Fibroblast of lung (primary cell): ENCODE measurements at regions not wholly inside any gene's neighbourhood (a gene's known extent, or its start where the extent isn't known, plus 50 kb on each side); places are given as distances from the start of the nearest gene placed in this dataset.

ENCODE experiments used
- DNase-seq, 2 donors: peaks; one replicate each; pipeline versions ENCODE4 v3.0.0 to v3.0.0-alpha.2; 2010; ENCODE audit warnings: low read depth in 2 of 2
- H2AFZ ChIP-seq: 2 replicates; pipeline ENCODE4 v1.5.1; 2012; ENCODE audit warnings: low read length, control low read depth, inconsistent platforms
- H3K27ac ChIP-seq: 2 replicates; pipeline ENCODE4 v1.5.1; 2011; ENCODE audit warnings: low read length, control low read depth; ENCODE audit not compliant: insufficient read depth
- H3K27me3 ChIP-seq: 2 replicates; pipeline ENCODE4 v1.5.1; 2011; ENCODE audit warnings: mild to moderate bottlenecking, low read length; ENCODE audit not compliant: control insufficient read depth, insufficient read depth
- H3K36me3 ChIP-seq: 2 replicates; pipeline ENCODE4 v1.5.1; 2011; ENCODE audit warnings: low read length; ENCODE audit not compliant: control insufficient read depth, insufficient read depth
- H3K4me1 ChIP-seq: 2 replicates; pipeline ENCODE4 v1.5.1; 2011; ENCODE audit warnings: low read length; ENCODE audit not compliant: control insufficient read depth, insufficient read depth; ENCODE audit errors: extremely low read depth
- H3K4me2 ChIP-seq: 2 replicates; pipeline ENCODE4 v1.5.1; 2011; ENCODE audit warnings: low read length, control low read depth; ENCODE audit not compliant: insufficient read depth; ENCODE audit errors: extremely low read depth
- H3K4me3 ChIP-seq, 4 experiments: fragments of 200-600 bp in 1 of 4; sonication (generic) in 1 of 4; replicated peaks in 1 of 4; 2 replicates each; pipeline ENCODE4 v1.5.1; 2011 to 2016; ENCODE audit warnings: low read length in 4 of 4, low read depth in 3 of 4, mild to moderate bottlenecking in 3 of 4, control low read depth in 2 of 4, inconsistent platforms in 1 of 4, mixed read lengths in 1 of 4; ENCODE audit not compliant: insufficient read depth in 1 of 4; ENCODE audit errors: control extremely low read depth in 1 of 4
- H3K79me2 ChIP-seq: 2 replicates; pipeline ENCODE4 v1.5.1; 2012; ENCODE audit warnings: mild to moderate bottlenecking, low read length, inconsistent platforms; ENCODE audit not compliant: control insufficient read depth, insufficient read depth
- H3K9ac ChIP-seq: 2 replicates; pipeline ENCODE4 v1.5.1; 2011; ENCODE audit warnings: mild to moderate bottlenecking, low read length, control low read depth; ENCODE audit not compliant: insufficient read depth
- H3K9me3 ChIP-seq: 2 replicates; pipeline ENCODE4 v1.5.1; 2012; ENCODE audit warnings: low read depth, low read length; ENCODE audit not compliant: control insufficient read depth, insufficient read depth
- H4K20me1 ChIP-seq: 2 replicates; pipeline ENCODE4 v1.5.1; 2011; ENCODE audit warnings: low read length; ENCODE audit not compliant: control insufficient read depth, insufficient read depth; ENCODE audit errors: extremely low read depth
- CTCF ChIP-seq, 2 donors: IDR thresholded peaks in 1 of 2; conservative IDR thresholded peaks in 1 of 2; 1 replicate in 1 of 2; 2 replicates in 1 of 2; pipeline ENCODE4 v1.5.1; 2011 to 2012; ENCODE audit warnings: low read length in 2 of 2, control low read depth in 1 of 2, inconsistent platforms in 1 of 2, low read depth in 1 of 2, mild to moderate bottlenecking in 1 of 2
- EZH2 ChIP-seq: IDR thresholded peaks from 2 replicates; pipeline ENCODE4 v1.5.1; 2012; ENCODE audit warnings: low read length, control low read depth, mild to moderate bottlenecking; ENCODE audit errors: missing control alignments

GRCh38 chr4:14700083-14700482, 302.2 kb upstream of the CPEB2 start:
- no peaks in the 10 kb centered on the region for H3K4me1 ChIP-seq
- no peak overlapping the region for H3K4me2 ChIP-seq
- no peaks in the 10 kb centered on the region for H3K79me2 ChIP-seq
- TF ChIP-seq EZH2 (no peak), CTCF (conservative IDR thresholded peaks at IDR 0.05 in 1 of 2, IDR thresholded peaks at IDR 0.05 in 1 of 2; ENCODE audit: low read depth in 1 of 2, low read length in 2 of 2) (no peak)
- no peaks in the 10 kb centered on the region for H3K9me3 ChIP-seq
- no peaks in the 10 kb centered on the region for H3K27me3 ChIP-seq
- H3K9ac ChIP-seq = no peak overlapping the region
- no peak overlapping the region for H2AFZ ChIP-seq
- H3K4me3 ChIP-seq = no peak overlapping the region
- DNase-seq = no peak
- H4K20me1 ChIP-seq = no peaks in the 10 kb centered on the region
- no peak overlapping the region for H3K27ac ChIP-seq
- H3K36me3 ChIP-seq = no peaks in the 10 kb centered on the region

GRCh38 chr4:14700544-14700943, 301.7 kb upstream of the CPEB2 start:
- Histone ChIP-seq H3K36me3 (no peaks in the 10 kb centered on the region), H3K4me2 (no peak overlapping the region), H3K9me3 (no peaks in the 10 kb centered on the region), H3K79me2 (no peaks in the 10 kb centered on the region), H3K27me3 (no peaks in the 10 kb centered on the region), H3K4me3 (no peak overlapping the region), H3K9ac (no peak overlapping the region), H3K27ac (no peak overlapping the region), H2AFZ (no peak overlapping the region), H4K20me1 (no peaks in the 10 kb centered on the region), H3K4me1 (no peaks in the 10 kb centered on the region)
- DNase-seq = no peak
- TF ChIP-seq CTCF (conservative IDR thresholded peaks at IDR 0.05 in 1 of 2, IDR thresholded peaks at IDR 0.05 in 1 of 2; ENCODE audit: low read depth in 1 of 2, low read length in 2 of 2) (no peak), EZH2 (no peak)

- Histone ChIP-seq H3K27ac (no peak overlapping the region), H3K9ac (no peak overlapping the region), H3K4me2 (no peak overlapping the region), H2AFZ (no peak overlapping the region), H3K4me3 (no peak overlapping the region), H3K79me2 (no peaks in the 10 kb centered on the region), H4K20me1 (no peaks in the 10 kb centered on the region), H3K4me1 (no peaks in the 10 kb centered on the region), H3K27me3 (no peaks in the 10 kb centered on the region), H3K36me3 (no peaks in the 10 kb centered on the region), H3K9me3 (no peaks in the 10 kb centered on the region)
- DNase-seq = no peak
- TF ChIP-seq EZH2 (no peak), CTCF (conservative IDR thresholded peaks at IDR 0.05 in 1 of 2, IDR thresholded peaks at IDR 0.05 in 1 of 2; ENCODE audit: low read depth in 1 of 2, low read length in 2 of 2) (no peak)
Observed at GRCh38 chr4:14701389-14701788, 300.9 kb upstream of the CPEB2 start.
